ENCODE measurements at regions not wholly inside any gene's neighbourhood (a gene's known extent, or its start where the extent isn't known, plus 50 kb on each side); places are given as distances from the start of the nearest gene placed in this dataset.

DNA sequence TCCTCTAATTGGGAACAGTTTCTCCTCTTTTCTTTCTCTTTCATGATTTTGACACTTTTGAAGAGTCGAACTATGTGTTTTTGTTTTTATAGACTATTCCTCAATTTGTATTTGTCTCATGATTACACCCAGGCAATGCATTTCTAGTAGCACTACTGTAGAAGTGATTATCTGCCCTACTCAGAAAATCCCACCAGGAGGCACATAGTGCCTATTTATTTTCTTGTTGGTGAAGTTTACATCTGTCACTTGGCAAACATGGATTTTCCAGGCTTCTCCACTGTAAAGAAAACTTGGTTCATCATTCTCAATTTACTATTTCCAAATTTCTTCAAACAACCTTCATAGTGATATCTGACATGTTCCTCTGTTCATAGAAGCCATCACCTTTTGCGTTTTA, 893.9 kb downstream of the CCSER2 start (continued):
- TF ChIP-seq, protein P1, sequence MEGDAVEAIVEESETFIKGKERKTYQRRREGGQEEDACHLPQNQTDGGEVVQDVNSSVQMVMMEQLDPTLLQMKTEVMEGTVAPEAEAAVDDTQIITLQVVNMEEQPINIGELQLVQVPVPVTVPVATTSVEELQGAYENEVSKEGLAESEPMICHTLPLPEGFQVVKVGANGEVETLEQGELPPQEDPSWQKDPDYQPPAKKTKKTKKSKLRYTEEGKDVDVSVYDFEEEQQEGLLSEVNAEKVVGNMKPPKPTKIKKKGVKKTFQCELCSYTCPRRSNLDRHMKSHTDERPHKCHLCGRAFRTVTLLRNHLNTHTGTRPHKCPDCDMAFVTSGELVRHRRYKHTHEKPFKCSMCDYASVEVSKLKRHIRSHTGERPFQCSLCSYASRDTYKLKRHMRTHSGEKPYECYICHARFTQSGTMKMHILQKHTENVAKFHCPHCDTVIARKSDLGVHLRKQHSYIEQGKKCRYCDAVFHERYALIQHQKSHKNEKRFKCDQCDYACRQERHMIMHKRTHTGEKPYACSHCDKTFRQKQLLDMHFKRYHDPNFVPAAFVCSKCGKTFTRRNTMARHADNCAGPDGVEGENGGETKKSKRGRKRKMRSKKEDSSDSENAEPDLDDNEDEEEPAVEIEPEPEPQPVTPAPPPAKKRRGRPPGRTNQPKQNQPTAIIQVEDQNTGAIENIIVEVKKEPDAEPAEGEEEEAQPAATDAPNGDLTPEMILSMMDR (IDR thresholded peaks at IDR 0.05) = no peak
- TF ChIP-seq SP1 (CRISPR knock-in tag; conservative IDR thresholded peaks at IDR 0.05) (no peak), GRHL2 (CRISPR knock-in tag; IDR thresholded peaks at IDR 0.05; ENCODE audit: insufficient replicate concordance, severe bottlenecking) (no peak), ETV6 (CRISPR knock-in tag; IDR thresholded peaks at IDR 0.05) (no peak), ZNF263 (CRISPR knock-in tag; IDR thresholded peaks at IDR 0.05; ENCODE audit: low read depth) (no peak), ZNF232 (CRISPR knock-in tag; IDR thresholded peaks at IDR 0.05) (no peak)

DNA sequence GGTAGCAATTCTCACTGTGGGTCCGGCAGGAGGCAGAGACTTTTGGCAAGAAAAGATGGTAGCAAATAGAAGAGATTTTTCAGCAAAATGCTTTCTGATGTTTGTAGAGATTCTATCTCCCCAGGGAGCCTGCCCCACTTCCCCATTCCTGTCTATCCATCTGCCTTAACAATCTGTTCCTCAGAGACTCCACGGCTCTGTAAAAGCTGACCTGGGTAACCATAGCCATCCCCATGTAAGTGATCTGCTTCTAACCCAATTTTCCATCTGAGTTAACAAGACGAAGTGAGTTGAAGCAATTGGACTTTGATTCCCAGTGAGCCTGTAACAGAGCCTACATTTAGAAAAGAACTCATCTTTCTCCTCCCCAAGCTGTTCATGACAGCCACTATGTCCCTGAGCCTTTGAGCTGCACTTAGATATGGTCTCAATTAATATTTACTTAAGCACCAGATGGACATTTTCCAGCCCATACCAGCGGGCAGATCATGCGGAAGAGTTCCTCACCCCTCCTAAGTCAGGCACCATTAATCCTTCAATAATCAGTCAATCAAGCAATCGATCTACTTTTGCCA, 896.1 kb downstream of the CCSER2 start:
- CTCF ChIA-PET = no interaction called here
- ATAC-seq = no peak
- H3K27ac Mint-ChIP-seq = no peak overlapping the region

DNA sequence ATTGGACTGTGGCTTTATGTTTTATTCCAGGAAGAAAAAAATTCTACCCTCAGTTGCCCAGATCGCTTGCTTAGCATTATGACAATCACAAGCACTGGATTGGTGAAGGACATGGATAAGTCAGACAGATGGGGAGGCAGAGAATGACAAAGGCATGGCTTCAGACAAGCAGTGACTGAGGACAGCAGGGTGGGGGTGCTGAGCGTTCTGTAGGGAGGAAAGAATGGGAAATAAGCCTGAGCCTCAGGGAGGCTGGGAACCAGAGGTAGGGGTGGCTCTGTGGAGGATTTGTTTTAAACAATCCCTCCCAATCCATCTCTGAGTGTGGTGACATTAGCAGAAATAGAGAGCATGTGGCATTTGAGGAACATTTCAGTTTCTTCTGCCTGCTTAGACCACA, 896.9 kb downstream of the CCSER2 start:
- POLR2A ChIA-PET = no interaction called here
- Mint-ChIP-seq H3K36me3 (no peaks in the 10 kb centered on the region), H3K27ac (no peak overlapping the region), H3K4me1 (no peaks in the 10 kb centered on the region), H3K9me3 (peaks cover 8% of the 10 kb centered on the region), H3K4me3 (no peak overlapping the region), H3K27me3 (ENCODE audit: low read depth) (no peaks in the 10 kb centered on the region)
- CTCF ChIA-PET = no interaction called here
- no peak for ATAC-seq
- DNase-seq (ENCODE audit: low spot score) = no peak
- TF ChIP-seq EMX1 (CRISPR knock-in tag; IDR thresholded peaks at IDR 0.05) = no peak
- TF ChIP-seq, protein P2, sequence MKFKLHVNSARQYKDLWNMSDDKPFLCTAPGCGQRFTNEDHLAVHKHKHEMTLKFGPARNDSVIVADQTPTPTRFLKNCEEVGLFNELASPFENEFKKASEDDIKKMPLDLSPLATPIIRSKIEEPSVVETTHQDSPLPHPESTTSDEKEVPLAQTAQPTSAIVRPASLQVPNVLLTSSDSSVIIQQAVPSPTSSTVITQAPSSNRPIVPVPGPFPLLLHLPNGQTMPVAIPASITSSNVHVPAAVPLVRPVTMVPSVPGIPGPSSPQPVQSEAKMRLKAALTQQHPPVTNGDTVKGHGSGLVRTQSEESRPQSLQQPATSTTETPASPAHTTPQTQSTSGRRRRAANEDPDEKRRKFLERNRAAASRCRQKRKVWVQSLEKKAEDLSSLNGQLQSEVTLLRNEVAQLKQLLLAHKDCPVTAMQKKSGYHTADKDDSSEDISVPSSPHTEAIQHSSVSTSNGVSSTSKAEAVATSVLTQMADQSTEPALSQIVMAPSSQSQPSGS (CRISPR knock-in tag; IDR thresholded peaks at IDR 0.05; ENCODE audit: borderline replicate concordance, low read depth) = no peak
- TF ChIP-seq ZBTB21 (CRISPR knock-in tag; IDR thresholded peaks at IDR 0.05; ENCODE audit: borderline replicate concordance) = no peak
- TF ChIP-seq, protein P3, sequence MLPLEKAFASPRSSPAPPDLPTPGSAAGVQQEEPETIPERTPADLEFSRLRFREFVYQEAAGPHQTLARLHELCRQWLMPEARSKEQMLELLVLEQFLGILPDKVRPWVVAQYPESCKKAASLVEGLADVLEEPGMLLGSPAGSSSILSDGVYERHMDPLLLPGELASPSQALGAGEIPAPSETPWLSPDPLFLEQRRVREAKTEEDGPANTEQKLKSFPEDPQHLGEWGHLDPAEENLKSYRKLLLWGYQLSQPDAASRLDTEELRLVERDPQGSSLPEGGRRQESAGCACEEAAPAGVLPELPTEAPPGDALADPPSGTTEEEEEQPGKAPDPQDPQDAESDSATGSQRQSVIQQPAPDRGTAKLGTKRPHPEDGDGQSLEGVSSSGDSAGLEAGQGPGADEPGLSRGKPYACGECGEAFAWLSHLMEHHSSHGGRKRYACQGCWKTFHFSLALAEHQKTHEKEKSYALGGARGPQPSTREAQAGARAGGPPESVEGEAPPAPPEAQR (CRISPR knock-in tag; IDR thresholded peaks at IDR 0.05) = no peak
- TF ChIP-seq, protein P4, sequence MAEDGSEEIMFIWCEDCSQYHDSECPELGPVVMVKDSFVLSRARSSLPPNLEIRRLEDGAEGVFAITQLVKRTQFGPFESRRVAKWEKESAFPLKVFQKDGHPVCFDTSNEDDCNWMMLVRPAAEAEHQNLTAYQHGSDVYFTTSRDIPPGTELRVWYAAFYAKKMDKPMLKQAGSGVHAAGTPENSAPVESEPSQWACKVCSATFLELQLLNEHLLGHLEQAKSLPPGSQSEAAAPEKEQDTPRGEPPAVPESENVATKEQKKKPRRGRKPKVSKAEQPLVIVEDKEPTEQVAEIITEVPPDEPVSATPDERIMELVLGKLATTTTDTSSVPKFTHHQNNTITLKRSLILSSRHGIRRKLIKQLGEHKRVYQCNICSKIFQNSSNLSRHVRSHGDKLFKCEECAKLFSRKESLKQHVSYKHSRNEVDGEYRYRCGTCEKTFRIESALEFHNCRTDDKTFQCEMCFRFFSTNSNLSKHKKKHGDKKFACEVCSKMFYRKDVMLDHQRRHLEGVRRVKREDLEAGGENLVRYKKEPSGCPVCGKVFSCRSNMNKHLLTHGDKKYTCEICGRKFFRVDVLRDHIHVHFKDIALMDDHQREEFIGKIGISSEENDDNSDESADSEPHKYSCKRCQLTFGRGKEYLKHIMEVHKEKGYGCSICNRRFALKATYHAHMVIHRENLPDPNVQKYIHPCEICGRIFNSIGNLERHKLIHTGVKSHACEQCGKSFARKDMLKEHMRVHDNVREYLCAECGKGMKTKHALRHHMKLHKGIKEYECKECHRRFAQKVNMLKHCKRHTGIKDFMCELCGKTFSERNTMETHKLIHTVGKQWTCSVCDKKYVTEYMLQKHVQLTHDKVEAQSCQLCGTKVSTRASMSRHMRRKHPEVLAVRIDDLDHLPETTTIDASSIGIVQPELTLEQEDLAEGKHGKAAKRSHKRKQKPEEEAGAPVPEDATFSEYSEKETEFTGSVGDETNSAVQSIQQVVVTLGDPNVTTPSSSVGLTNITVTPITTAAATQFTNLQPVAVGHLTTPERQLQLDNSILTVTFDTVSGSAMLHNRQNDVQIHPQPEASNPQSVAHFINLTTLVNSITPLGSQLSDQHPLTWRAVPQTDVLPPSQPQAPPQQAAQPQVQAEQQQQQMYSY (CRISPR knock-in tag; IDR thresholded peaks at IDR 0.05) = no peak
- TF ChIP-seq NFE2L1 (CRISPR knock-in tag; IDR thresholded peaks at IDR 0.05) = no peak
- no peak for TF ChIP-seq MYBL2 (CRISPR knock-in tag; IDR thresholded peaks at IDR 0.05)
- TF ChIP-seq ATF1 (CRISPR knock-in tag; IDR thresholded peaks at IDR 0.05) = no peak
- TF ChIP-seq, protein P5, sequence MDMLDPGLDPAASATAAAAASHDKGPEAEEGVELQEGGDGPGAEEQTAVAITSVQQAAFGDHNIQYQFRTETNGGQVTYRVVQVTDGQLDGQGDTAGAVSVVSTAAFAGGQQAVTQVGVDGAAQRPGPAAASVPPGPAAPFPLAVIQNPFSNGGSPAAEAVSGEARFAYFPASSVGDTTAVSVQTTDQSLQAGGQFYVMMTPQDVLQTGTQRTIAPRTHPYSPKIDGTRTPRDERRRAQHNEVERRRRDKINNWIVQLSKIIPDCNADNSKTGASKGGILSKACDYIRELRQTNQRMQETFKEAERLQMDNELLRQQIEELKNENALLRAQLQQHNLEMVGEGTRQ (CRISPR knock-in tag; IDR thresholded peaks at IDR 0.05) = no peak
- no peak for TF ChIP-seq ZNF232 (CRISPR knock-in tag; IDR thresholded peaks at IDR 0.05)

More for the DNA sequence above, 896.1 kb downstream of the CCSER2 start:
- POLR2A ChIA-PET = no interaction called here
- TF ChIP-seq, protein P6, sequence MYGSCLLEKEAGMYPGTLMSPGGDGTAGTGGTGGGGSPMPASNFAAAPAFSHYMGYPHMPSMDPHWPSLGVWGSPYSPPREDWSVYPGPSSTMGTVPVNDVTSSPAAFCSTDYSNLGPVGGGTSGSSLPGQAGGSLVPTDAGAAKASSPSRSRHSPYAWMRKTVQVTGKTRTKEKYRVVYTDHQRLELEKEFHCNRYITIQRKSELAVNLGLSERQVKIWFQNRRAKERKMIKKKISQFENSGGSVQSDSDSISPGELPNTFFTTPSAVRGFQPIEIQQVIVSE (CRISPR knock-in tag; IDR thresholded peaks at IDR 0.05; ENCODE audit: borderline replicate concordance) = no peak
- TF ChIP-seq GTF2I (CRISPR knock-in tag; conservative IDR thresholded peaks at IDR 0.05) = no peak
- TF ChIP-seq, protein P1 (IDR thresholded peaks at IDR 0.05) = no peak
- no peak for TF ChIP-seq SOX15 (CRISPR knock-in tag; IDR thresholded peaks at IDR 0.05)
- TF ChIP-seq NR1H2 (CRISPR knock-in tag; IDR thresholded peaks at IDR 0.05) = no peak
- TF ChIP-seq, protein P7, sequence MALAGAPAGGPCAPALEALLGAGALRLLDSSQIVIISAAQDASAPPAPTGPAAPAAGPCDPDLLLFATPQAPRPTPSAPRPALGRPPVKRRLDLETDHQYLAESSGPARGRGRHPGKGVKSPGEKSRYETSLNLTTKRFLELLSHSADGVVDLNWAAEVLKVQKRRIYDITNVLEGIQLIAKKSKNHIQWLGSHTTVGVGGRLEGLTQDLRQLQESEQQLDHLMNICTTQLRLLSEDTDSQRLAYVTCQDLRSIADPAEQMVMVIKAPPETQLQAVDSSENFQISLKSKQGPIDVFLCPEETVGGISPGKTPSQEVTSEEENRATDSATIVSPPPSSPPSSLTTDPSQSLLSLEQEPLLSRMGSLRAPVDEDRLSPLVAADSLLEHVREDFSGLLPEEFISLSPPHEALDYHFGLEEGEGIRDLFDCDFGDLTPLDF (CRISPR knock-in tag; IDR thresholded peaks at IDR 0.05) = no peak
- Mint-ChIP-seq H3K4me1 (no peaks in the 10 kb centered on the region), H3K9me3 (peaks cover 10% of the 10 kb centered on the region), H3K27me3 (ENCODE audit: low read depth) (no peaks in the 10 kb centered on the region; the same call in 1 of the 2 replicates), H3K4me3 (no peak overlapping the region), H3K36me3 (no peaks in the 10 kb centered on the region)
- no peak for DNase-seq (ENCODE audit: low spot score)

All from WTC11 (cell line).